ENCODE measurements at regions not wholly inside any gene's neighbourhood (a gene's known extent, or its start where the extent isn't known, plus 50 kb on each side); places are given as distances from the start of the nearest gene placed in this dataset.
A peak's percentile ranks its signal among the peaks of the same experiment; 100 is the strongest.

- DNase-seq: no peak
These were observed 393.8 kb downstream of the SHQ1 start for GRCh38 chr3:72454441-72454840.

GRCh38 chr3:72453706-72454105 lies 394.5 kb downstream of the SHQ1 start:
- DNase-seq: no peak

- no peak for DNase-seq
These were observed 395.5 kb downstream of the SHQ1 start for GRCh38 chr3:72452745-72453144.

GRCh38 chr3:72451841-72452240 lies 396.4 kb downstream of the SHQ1 start:
- no peak for DNase-seq

GRCh38 chr3:72449551-72449950 lies 398.7 kb downstream of the SHQ1 start:
- DNase-seq: no peak

- no peak for DNase-seq
These were observed 399.4 kb downstream of the SHQ1 start for GRCh38 chr3:72448858-72449257.

GRCh38 chr3:72448375-72448823 lies 399.8 kb downstream of the SHQ1 start:
- peak in 2 of 14 donors; percentile 6 to 17 for DNase-seq

GRCh38 chr3:72447059-72447946 lies 400.9 kb downstream of the SHQ1 start:
- DNase-seq: peak; percentile 7 to 93 (median 82)

GRCh38 chr3:72446218-72447058 lies 401.8 kb downstream of the SHQ1 start, which contains the start of gene RYBP:
TSS of gene RYBP (minus strand) at chr3:72446621.
- DNase-seq: peak in 11 of 14 donors; percentile 28 to 86 (median 69)

- DNase-seq: no peak
These were observed 402.4 kb downstream of the SHQ1 start for GRCh38 chr3:72445827-72446217.

- no peak for DNase-seq
These were observed 403.5 kb downstream of the SHQ1 start for GRCh38 chr3:72444656-72445223.

- DNase-seq: no peak
These were observed 405.5 kb downstream of the SHQ1 start for GRCh38 chr3:72442759-72443158.

GRCh38 chr3:72441284-72441994 lies 406.8 kb downstream of the SHQ1 start:
- no peak for DNase-seq

- no peak for DNase-seq
These were observed 407.8 kb downstream of the SHQ1 start for GRCh38 chr3:72440491-72440890.

- DNase-seq: no peak
These were observed 408.7 kb downstream of the SHQ1 start for GRCh38 chr3:72439321-72440183.

GRCh38 chr3:72437661-72438406 lies 410.4 kb downstream of the SHQ1 start:
- DNase-seq: no peak

GRCh38 chr3:72436863-72437592 lies 411.2 kb downstream of the SHQ1 start:
- DNase-seq: no peak

GRCh38 chr3:72434296-72434695 lies 413.9 kb downstream of the SHQ1 start:
- no peak for DNase-seq

- DNase-seq: no peak
These were observed 416.0 kb downstream of the SHQ1 start for GRCh38 chr3:72432246-72432645.
